GM12873 (cell line): ENCODE measurements at regions not wholly inside any gene's neighbourhood (a gene's known extent, or its start where the extent isn't known, plus 50 kb on each side); places are given as distances from the start of the nearest gene placed in this dataset.

Experiments used
- TF ChIP-seq, protein P1 (sequence below): IDR thresholded peaks from 2 replicates; pipeline ENCODE4 v1.5.1; 2012; ENCODE audit warnings: low read depth, mild to moderate bottlenecking, moderate library complexity, low read length, control low read depth; ENCODE audit not compliant: insufficient read depth; ENCODE audit errors: missing control alignments

DNA sequence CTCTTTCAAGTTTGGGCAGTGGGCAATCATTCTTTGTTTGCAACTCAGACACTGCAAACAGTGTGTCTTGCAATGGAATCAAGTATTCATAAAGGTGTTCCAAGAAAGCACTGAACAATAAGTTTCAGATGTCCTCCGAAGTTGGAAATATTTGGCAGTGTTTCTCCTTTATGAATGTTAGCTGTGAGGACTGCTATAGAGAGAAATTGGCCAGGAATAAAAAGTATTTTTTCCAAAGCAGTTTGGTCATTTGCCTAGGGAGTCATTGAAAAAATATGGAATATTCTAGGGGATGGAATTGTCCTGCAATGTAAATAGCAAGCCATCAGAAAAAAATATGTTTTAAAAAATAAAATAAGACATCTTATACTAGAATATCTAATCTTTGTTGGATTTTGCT is 688.6 kb upstream of the SEMA6A start:
- TF ChIP-seq, protein P1, sequence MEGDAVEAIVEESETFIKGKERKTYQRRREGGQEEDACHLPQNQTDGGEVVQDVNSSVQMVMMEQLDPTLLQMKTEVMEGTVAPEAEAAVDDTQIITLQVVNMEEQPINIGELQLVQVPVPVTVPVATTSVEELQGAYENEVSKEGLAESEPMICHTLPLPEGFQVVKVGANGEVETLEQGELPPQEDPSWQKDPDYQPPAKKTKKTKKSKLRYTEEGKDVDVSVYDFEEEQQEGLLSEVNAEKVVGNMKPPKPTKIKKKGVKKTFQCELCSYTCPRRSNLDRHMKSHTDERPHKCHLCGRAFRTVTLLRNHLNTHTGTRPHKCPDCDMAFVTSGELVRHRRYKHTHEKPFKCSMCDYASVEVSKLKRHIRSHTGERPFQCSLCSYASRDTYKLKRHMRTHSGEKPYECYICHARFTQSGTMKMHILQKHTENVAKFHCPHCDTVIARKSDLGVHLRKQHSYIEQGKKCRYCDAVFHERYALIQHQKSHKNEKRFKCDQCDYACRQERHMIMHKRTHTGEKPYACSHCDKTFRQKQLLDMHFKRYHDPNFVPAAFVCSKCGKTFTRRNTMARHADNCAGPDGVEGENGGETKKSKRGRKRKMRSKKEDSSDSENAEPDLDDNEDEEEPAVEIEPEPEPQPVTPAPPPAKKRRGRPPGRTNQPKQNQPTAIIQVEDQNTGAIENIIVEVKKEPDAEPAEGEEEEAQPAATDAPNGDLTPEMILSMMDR: no peak

DNA sequence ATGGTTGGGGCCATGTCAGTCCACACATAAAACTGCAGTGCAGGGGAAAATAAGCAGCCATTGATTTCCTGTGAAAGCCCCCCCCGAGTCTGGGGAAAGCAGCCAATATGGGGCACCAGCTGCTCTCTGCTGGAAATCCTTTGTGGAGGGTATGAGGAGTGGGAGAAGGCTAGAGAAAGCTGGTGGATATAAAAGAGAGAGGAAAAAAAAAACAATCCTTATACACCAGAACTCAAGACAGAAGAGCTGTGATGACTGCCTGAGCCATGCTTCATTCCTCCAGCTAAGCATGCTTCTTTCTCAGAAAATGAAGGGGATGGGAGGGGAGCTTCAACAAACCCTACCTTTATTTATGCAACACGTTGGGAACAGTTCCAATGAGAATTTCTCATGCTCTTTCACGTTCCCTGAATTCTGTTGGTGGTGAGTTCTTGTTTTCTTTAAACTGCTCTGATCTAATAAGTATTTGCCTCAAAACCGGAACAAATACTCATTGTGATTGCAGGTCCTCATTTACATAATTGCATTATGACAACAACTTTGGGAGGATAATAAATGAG is 688.0 kb upstream of the SEMA6A start:
- TF ChIP-seq, protein P1: no peak

DNA sequence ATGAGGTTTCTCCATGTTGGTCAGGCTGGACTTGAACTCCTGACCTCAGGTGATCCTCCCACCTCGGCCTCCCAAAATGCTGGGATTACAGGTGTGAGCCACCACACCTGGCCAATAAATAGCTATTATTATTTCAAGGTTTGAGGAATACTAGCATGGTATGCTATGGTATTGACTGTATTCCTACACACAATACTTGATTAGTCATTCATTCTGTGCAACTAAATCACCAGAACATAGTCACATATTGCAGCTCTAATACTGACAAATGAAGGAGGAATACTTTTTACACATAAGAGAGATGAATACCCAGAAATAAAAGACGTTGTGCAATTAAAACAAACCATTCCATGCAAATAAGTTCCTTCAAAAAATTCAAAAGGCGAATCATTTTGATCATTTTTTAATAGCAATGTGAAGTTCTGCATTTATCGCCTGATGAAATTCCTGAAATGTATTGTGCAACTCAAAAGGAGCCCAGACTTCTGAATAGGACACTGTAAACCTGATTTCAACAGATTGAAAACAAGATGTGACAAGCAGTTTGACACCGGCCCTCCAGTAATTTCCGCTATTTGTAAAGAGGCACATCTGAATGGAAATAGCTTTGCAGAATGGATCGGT is 687.4 kb upstream of the SEMA6A start:
- TF ChIP-seq, protein P1: no peak

DNA sequence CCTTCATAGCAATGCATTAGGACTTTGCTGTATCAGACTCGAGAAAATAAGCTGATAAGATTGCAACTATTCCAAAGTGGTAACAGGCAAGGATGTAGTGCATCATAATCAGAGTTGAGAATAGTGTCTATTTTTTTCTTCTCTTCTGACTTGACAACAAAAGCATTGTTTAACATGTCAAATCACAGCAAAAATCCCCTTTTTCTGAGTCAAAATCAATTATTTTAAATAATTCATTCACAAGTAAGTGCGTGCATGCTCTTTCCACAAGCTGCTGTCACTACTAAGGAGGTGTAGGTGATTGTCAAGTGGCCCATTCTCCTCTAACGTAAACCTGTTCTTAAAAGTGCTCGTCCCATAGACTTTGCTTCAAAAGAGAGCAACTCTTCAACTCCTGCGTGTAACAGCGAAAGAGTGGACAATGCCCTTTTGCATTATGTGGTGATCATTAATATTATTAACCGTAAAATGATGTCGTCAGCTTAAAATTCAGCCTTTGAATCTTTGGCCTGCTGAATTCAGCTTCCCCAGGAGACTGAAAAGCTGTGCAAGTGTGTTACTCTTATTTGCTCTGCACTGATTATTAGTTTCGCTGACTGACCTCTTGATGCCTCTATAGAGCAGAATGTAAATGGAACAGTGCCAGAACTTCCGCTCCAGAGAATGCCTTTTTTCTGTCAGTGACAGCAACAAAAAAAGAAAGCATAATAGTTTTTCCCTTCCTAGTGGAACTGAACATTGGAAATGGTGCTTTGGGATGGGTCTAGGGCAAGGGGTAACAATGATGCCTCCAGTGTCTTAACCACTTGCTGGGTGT is 680.8 kb upstream of the SEMA6A start:
- TF ChIP-seq, protein P1: no peak

DNA sequence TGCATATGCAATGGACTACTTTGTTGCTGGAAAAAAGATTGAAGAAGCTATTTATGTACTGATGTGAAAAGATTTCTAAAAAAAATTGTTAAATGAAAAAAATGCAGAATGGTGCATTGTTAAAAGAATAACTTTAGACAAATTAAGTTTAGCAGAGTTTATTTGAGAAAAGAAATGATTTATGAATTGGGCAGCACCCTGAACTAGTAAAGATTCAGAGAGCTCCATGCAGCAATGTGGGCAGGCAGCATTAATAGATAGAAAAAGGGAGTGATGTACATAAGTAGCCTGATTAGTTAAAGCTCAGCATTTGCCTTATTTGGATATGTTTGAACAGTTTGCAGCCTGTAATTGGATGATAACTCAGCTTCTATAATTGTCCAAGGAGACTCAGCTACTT is 677.9 kb upstream of the SEMA6A start:
- TF ChIP-seq, protein P1: no peak

DNA sequence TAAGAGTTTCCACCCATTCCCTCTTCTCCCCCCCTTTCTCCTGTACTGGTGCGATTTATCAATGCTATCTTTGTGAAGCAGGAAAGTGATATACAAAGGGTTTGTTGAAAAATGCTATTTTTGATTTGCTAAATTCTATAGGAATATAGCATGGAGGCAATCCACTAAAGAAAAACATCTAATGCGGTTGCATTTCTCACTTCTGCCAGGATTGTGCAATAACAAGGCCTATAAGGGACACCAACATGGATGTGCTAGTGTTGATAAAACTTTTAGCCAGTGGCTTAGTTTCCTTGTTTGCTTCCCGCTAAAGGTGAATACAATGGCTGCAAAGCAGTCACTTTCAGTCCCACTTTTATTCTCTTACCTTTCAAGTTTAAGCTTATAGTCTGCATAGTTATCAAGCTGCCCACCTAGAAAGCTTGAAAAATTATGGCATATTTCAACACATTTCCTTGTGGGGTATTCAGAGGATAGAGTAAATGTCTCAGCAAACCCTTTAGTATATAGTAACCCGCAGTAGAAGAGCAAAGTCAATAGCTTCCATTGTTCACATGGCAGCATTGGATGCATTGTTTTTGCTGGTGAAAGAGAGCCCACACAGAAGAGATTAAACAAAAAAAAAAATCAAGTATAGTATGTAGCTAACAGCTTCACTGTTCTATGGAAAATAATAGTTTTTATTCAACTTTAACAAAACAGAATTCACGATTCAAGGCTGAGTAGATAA is 674.6 kb upstream of the SEMA6A start:
- TF ChIP-seq, protein P1: no peak

DNA sequence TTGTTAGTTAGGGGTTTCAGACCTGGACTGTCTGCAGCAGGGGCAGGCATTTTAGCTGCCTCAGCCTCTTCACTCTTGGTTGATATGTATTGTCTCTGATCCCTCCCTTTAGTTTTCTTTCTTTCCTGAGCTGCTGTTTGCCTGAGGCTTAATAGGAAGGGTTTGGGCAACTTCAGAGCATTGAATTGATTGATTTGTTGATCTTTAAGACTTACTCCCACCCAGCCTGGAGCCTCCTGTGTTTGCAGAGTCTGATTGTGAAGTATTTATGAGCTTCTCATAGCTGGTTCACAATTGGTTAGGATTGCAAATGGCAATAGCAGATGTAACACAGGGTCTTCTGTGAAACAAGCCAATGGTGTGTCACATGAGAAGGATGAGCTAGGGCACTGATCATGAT is 671.8 kb upstream of the SEMA6A start:
- TF ChIP-seq, protein P1: no peak
